Neural cell (in vitro differentiated cells): ENCODE measurements at regions not wholly inside any gene's neighbourhood (a gene's known extent, or its start where the extent isn't known, plus 50 kb on each side); places are given as distances from the start of the nearest gene placed in this dataset.

ENCODE experiments used
- H2AFZ ChIP-seq: fragments of 200-600, 300-800 bp; sonication (generic), shearing (Covaris generic); 2 replicates; pipeline ENCODE4 v1.6.0; 2014; ENCODE audit warnings: low read depth, mild to moderate bottlenecking, antibody characterized with exemption, low read length, moderate library complexity
- H3F3A ChIP-seq: fragments of 200-600 bp; shearing (Covaris generic); 2 replicates; pipeline ENCODE4 v1.6.1; 2016; ENCODE audit warnings: mild to moderate bottlenecking, moderate library complexity, mixed read lengths, antibody characterized with exemption, low read length; ENCODE audit not compliant: insufficient read depth, poor library complexity, severe bottlenecking
- H3K27ac ChIP-seq: fragments of 200-600, 300-800 bp; sonication (generic), shearing (Covaris generic); 2 replicates; pipeline ENCODE4 v1.5.1; 2014; ENCODE audit warnings: mild to moderate bottlenecking, low read length, moderate library complexity
- H3K27me3 ChIP-seq: fragments of 300-800, 200-600 bp; sonication (generic), shearing (Covaris generic); 2 replicates; pipeline ENCODE4 v1.6.0; 2014; ENCODE audit warnings: mild to moderate bottlenecking, low read depth, low read length, moderate library complexity; ENCODE audit not compliant: insufficient read depth
- H3K36me3 ChIP-seq: fragments of 300-800, 200-600 bp; sonication (generic), shearing (Covaris generic); 2 replicates; pipeline ENCODE4 v1.5.1; 2014; ENCODE audit warnings: mild to moderate bottlenecking, antibody characterized with exemption, low read length, moderate library complexity; ENCODE audit not compliant: insufficient read depth
- H3K4me2 ChIP-seq: fragments of 300-800, 200-600 bp; sonication (generic), shearing (Covaris generic); 2 replicates; pipeline ENCODE4 v1.6.0; 2014; ENCODE audit warnings: mild to moderate bottlenecking, low read length
- H3K4me3 ChIP-seq: fragments of 300-800, 200-600 bp; sonication (generic), shearing (Covaris generic); 2 replicates; pipeline ENCODE4 v1.5.1; 2014; ENCODE audit warnings: mild to moderate bottlenecking, low read length, moderate library complexity
- H3K79me2 ChIP-seq: fragments of 200-600 bp; shearing (Covaris generic); replicated peaks from 2 replicates; pipeline ENCODE4 v1.6.0; 2014; ENCODE audit warnings: mild to moderate bottlenecking, low read length, moderate library complexity; ENCODE audit not compliant: insufficient read depth
- H3K9ac ChIP-seq: fragments of 300-800, 200-600 bp; sonication (generic), shearing (Covaris generic); 2 replicates; pipeline ENCODE4 v1.6.1; 2016; ENCODE audit warnings: mild to moderate bottlenecking, low read length, mixed read lengths
- H3K9me2 ChIP-seq: fragments of 200-600 bp; shearing (Covaris generic); 2 replicates; pipeline ENCODE4 v1.6.1; 2016; ENCODE audit warnings: mild to moderate bottlenecking, low read length, mixed read lengths; ENCODE audit not compliant: insufficient read depth
- H3K9me3 ChIP-seq: fragments of 200-600, 300-800 bp; sonication (generic), shearing (Covaris generic); 2 replicates; pipeline ENCODE4 v1.6.1; 2016; ENCODE audit warnings: mild to moderate bottlenecking, mixed run types, low read length, moderate library complexity, mixed read lengths
- H4K20me1 ChIP-seq: fragments of 200-600 bp; shearing (Covaris generic); 2 replicates; pipeline ENCODE4 v1.6.1; 2016; ENCODE audit warnings: mild to moderate bottlenecking, mixed run types; ENCODE audit not compliant: insufficient read depth
- EP300 ChIP-seq: fragments of 450-650 bp; conservative IDR thresholded peaks from 2 replicates; pipeline ENCODE4 v1.6.1; 2014; ENCODE audit warnings: antibody characterized with exemption, mild to moderate bottlenecking, moderate library complexity; ENCODE audit not compliant: poor library complexity, severe bottlenecking
- EZH2 ChIP-seq: fragments of 200-600, 300-800 bp; shearing (Covaris generic), sonication (generic); IDR thresholded peaks from 2 replicates; pipeline ENCODE4 v1.6.1; 2014; ENCODE audit warnings: antibody characterized with exemption, low read length, borderline replicate concordance, mild to moderate bottlenecking; ENCODE audit not compliant: insufficient read depth, poor library complexity, severe bottlenecking
- MXI1 ChIP-seq: fragments of 450-650 bp; conservative IDR thresholded peaks from 2 replicates; pipeline ENCODE4 v1.6.1; 2014; ENCODE audit warnings: antibody characterized with exemption, mild to moderate bottlenecking; ENCODE audit not compliant: poor library complexity, severe bottlenecking
- POLR2AphosphoS5 ChIP-seq: IDR thresholded peaks from 2 replicates; pipeline ENCODE4 v1.6.1; 2012
- RAD21 ChIP-seq: fragments of 450-650 bp; conservative IDR thresholded peaks from 2 replicates; pipeline ENCODE4 v1.6.1; 2014; ENCODE audit warnings: antibody characterized with exemption, mild to moderate bottlenecking, moderate library complexity
- SMC3 ChIP-seq: fragments of 450-650 bp; conservative IDR thresholded peaks from 2 replicates; pipeline ENCODE4 v1.6.1; 2014; ENCODE audit warnings: antibody characterized with exemption, mild to moderate bottlenecking, moderate library complexity; ENCODE audit not compliant: poor library complexity
- TAF1 ChIP-seq: IDR thresholded peaks from 2 replicates; pipeline ENCODE4 v1.6.1; 2012; ENCODE audit warnings: low read depth
- TF ChIP-seq, protein P1 (sequence below): IDR thresholded peaks from 2 replicates; pipeline ENCODE4 v1.6.1; 2012; ENCODE audit warnings: borderline replicate concordance
- TF ChIP-seq, protein P2 (sequence below): fragments of 450-650 bp; IDR thresholded peaks from 2 replicates; pipeline ENCODE4 v1.5.1; 2014; ENCODE audit warnings: antibody characterized with exemption, mild to moderate bottlenecking, moderate library complexity; ENCODE audit not compliant: poor library complexity, severe bottlenecking

DNA sequence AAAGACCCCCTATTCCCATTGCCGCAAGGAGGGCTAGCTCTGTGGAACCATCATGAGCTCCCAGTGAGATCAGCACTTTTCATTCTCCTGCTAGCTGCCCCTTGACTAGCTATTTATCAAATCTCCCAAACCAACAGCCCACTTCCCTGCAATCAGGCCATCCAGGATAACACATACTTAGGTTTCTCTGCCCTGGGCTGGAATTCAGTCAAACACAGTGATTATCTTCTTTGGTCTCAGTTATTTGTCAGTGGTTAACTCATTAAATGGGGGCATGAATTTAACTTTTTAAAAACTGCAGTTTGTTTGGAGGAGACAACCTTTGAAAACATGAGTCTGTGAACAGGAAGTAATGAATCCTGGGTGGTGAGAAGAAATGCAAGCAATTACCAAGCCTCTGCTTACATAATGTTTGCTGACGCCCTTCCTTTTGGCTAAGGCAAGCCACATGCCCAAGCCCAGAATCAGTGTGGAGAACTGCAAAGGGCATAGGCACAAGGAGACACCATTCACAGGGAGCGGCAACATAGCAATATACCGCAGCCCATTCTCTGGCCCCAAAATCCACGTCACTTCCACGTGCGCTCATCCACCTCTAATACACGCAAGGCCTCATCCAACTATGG lies 275.0 kb downstream of the DRD1 start:
- H3K9ac ChIP-seq = no peak overlapping the region

DNA sequence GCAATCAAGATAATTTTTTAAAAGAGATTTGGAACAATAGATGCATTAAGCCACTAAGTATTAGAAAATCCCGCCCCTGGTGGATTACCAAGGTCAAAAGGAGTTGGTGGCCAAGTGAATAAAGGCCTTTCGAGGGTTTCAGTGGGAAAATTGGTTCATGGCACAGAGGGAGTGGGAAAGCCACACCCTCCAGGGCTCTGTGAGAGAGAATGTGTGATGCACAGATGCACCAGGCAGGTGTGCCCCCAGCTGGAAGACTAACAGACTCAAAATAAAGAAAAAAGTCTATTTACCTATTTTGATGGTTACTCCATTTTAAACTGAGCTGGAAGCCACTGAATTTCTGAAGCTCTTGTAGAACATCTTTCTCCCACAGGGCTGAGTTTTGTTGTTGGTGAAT lies 278.0 kb downstream of the DRD1 start:
- Histone ChIP-seq H3K4me2 (no peak overlapping the region), H3K79me2 (no peaks in the 10 kb centered on the region), H3K4me3 (no peak overlapping the region), H2AFZ (no peak overlapping the region), H3K9me3 (no peaks in the 10 kb centered on the region), H3K9me2 (no peaks in the 10 kb centered on the region), H3K9ac (no peak overlapping the region), H3F3A (no peaks in the 10 kb centered on the region), H3K36me3 (no peaks in the 10 kb centered on the region), H3K27ac (no peak overlapping the region), H4K20me1 (no peaks in the 10 kb centered on the region), H3K27me3 (no peaks in the 10 kb centered on the region)
- TF ChIP-seq, protein P1, sequence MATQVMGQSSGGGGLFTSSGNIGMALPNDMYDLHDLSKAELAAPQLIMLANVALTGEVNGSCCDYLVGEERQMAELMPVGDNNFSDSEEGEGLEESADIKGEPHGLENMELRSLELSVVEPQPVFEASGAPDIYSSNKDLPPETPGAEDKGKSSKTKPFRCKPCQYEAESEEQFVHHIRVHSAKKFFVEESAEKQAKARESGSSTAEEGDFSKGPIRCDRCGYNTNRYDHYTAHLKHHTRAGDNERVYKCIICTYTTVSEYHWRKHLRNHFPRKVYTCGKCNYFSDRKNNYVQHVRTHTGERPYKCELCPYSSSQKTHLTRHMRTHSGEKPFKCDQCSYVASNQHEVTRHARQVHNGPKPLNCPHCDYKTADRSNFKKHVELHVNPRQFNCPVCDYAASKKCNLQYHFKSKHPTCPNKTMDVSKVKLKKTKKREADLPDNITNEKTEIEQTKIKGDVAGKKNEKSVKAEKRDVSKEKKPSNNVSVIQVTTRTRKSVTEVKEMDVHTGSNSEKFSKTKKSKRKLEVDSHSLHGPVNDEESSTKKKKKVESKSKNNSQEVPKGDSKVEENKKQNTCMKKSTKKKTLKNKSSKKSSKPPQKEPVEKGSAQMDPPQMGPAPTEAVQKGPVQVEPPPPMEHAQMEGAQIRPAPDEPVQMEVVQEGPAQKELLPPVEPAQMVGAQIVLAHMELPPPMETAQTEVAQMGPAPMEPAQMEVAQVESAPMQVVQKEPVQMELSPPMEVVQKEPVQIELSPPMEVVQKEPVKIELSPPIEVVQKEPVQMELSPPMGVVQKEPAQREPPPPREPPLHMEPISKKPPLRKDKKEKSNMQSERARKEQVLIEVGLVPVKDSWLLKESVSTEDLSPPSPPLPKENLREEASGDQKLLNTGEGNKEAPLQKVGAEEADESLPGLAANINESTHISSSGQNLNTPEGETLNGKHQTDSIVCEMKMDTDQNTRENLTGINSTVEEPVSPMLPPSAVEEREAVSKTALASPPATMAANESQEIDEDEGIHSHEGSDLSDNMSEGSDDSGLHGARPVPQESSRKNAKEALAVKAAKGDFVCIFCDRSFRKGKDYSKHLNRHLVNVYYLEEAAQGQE = no peak
- TF ChIP-seq MXI1 (no peak), EP300 (no peak), TAF1 (no peak), POLR2AphosphoS5 (no peak)

More for the DNA sequence above, 275.0 kb downstream of the DRD1 start:
- H3K79me2 ChIP-seq = no peaks in the 10 kb centered on the region
- H3K9me3 ChIP-seq = no peaks in the 10 kb centered on the region
- H3K27me3 ChIP-seq = no peaks in the 10 kb centered on the region
- no peak for TF ChIP-seq MXI1
- no peak for TF ChIP-seq SMC3
- no peak for TF ChIP-seq EP300
- no peak for TF ChIP-seq TAF1
- no peak for TF ChIP-seq POLR2AphosphoS5
- no peak for TF ChIP-seq RAD21
- TF ChIP-seq, protein P2, sequence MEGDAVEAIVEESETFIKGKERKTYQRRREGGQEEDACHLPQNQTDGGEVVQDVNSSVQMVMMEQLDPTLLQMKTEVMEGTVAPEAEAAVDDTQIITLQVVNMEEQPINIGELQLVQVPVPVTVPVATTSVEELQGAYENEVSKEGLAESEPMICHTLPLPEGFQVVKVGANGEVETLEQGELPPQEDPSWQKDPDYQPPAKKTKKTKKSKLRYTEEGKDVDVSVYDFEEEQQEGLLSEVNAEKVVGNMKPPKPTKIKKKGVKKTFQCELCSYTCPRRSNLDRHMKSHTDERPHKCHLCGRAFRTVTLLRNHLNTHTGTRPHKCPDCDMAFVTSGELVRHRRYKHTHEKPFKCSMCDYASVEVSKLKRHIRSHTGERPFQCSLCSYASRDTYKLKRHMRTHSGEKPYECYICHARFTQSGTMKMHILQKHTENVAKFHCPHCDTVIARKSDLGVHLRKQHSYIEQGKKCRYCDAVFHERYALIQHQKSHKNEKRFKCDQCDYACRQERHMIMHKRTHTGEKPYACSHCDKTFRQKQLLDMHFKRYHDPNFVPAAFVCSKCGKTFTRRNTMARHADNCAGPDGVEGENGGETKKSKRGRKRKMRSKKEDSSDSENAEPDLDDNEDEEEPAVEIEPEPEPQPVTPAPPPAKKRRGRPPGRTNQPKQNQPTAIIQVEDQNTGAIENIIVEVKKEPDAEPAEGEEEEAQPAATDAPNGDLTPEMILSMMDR = no peak
- TF ChIP-seq EZH2 = no peak
- TF ChIP-seq, protein P1 = no peak
- no peak overlapping the region for H3K4me2 ChIP-seq
- no peak overlapping the region for H2AFZ ChIP-seq
- no peaks in the 10 kb centered on the region for H3F3A ChIP-seq
- no peaks in the 10 kb centered on the region for H3K9me2 ChIP-seq
- no peaks in the 10 kb centered on the region for H4K20me1 ChIP-seq
- H3K36me3 ChIP-seq = no peaks in the 10 kb centered on the region
- H3K27ac ChIP-seq = no peak overlapping the region
- no peak overlapping the region for H3K4me3 ChIP-seq
